ENCODE measurements at regions not wholly inside any gene's neighbourhood (a gene's known extent, or its start where the extent isn't known, plus 50 kb on each side); places are given as distances from the start of the nearest gene placed in this dataset.

DNA sequence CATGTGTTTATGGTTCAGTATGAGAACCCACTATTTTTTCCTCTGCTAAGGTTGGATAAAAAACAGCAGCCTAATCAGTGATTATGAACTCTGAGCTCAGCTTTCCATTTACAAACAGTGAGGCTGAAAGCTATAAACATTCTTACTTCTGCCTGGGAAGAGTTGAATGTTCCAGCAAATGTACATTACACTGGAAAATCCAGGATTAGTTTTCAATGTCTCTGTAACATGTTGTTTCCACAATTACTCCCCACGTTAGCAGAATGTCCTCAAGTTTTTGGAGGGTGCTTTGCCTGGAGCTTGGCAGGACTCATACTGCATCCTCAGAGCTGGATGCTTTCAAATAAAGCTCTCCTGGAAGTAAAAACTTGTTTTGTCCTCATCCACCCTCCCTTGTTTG lies 150.4 kb downstream of the POSTN start:
- TF ChIP-seq CEBPB (IDR thresholded peaks at IDR 0.05; ENCODE audit: low read depth) (no peak), POLR2A (IDR thresholded peaks at IDR 0.05; ENCODE audit: borderline replicate concordance, extremely low read depth, insufficient read depth, insufficient read length) (no peak)
- TF ChIP-seq, protein P1, sequence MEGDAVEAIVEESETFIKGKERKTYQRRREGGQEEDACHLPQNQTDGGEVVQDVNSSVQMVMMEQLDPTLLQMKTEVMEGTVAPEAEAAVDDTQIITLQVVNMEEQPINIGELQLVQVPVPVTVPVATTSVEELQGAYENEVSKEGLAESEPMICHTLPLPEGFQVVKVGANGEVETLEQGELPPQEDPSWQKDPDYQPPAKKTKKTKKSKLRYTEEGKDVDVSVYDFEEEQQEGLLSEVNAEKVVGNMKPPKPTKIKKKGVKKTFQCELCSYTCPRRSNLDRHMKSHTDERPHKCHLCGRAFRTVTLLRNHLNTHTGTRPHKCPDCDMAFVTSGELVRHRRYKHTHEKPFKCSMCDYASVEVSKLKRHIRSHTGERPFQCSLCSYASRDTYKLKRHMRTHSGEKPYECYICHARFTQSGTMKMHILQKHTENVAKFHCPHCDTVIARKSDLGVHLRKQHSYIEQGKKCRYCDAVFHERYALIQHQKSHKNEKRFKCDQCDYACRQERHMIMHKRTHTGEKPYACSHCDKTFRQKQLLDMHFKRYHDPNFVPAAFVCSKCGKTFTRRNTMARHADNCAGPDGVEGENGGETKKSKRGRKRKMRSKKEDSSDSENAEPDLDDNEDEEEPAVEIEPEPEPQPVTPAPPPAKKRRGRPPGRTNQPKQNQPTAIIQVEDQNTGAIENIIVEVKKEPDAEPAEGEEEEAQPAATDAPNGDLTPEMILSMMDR (IDR thresholded peaks at IDR 0.05 in 2 of 3, conservative IDR thresholded peaks at IDR 0.05 in 1 of 3; ENCODE audit: borderline replicate concordance in 1 of 3, insufficient read depth in 1 of 3, low read depth in 2 of 3, low read length in 2 of 3), result no peak
- TF ChIP-seq, protein P2, sequence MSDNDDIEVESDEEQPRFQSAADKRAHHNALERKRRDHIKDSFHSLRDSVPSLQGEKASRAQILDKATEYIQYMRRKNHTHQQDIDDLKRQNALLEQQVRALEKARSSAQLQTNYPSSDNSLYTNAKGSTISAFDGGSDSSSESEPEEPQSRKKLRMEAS (IDR thresholded peaks at IDR 0.05), result no peak

All from HCT116 (cell line).